HG03521 (cell line): ENCODE measurements at regions not wholly inside any gene's neighbourhood (a gene's known extent, or its start where the extent isn't known, plus 50 kb on each side); places are given as distances from the start of the nearest gene placed in this dataset.

ENCODE experiments used
- ATAC-seq: cut with Tn5 transposase; IDR thresholded peaks from one replicate; pipeline ENCODE4 v1.9.1; 2021; ENCODE audit warnings: mild to moderate bottlenecking, moderate library complexity; ENCODE audit not compliant: unreplicated experiment

DNA sequence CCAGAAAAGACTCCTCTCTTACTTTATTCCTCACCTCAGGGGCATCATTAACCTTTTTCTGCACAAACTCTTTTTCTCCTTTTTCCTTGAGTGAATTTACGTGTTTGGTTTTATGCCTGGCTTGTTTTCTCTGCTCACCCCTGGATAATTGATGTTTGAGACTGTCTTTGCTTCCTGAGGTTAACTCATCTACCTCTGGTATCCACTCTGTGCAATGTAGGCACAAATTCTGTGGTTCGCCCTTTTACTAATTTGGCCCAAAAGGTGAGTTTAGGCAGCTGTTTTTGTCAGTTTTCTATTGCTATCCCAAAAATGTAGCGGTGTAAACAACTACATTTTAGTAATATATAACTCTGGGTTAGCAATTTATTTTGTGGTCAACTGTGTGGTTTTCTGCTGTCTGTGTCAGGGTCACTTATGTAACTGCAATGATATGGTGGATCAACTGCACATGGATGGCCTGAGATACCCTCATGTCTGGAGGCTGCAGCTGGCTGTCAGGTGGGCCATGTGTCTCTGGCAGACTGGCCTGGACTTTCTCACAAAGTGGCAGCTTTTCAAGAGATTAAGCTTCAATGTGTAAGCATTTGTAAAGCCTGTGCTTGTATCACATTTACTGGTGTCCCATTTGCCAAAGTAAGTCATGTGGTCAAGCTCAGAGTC lies 329.7 kb downstream of the FSIP2 start:
- ATAC-seq: no peak

DNA sequence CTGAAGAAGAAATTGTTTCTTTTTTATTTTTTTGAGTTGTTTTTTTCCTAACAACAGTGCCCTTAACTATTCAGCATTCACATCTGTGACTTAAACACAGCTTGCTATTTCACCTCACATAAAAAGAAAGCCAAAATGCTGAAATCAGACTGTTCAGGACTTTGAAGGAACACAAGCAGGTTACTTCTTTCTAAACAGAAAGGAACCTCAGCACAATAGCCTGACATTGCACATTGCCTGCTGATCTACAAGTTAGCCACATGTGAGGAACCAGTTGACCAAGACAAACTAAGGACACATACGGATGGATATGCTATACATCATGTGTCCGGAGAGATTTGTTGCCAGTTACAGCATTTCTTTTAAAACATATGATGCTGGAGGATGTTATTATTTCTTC lies 331.1 kb downstream of the FSIP2 start:
- ATAC-seq: no peak

DNA sequence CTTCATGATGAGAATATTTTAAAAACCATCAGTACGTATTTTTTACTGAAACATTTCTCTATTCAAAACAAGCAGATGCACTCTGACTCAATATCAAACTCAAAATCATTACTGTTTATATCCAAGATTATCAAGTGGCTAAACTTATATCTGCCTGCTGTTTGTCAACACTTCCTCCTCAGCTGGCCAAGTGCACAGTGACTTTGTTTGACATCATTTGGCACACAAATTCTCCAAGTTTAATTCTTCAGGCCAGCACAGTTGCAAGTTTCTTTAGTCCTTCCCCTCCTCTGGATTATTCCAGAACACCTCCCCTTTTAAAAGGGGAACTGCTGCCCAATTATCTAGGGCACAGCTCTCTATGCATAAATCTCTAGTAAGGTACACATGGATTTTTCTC lies 346.6 kb downstream of the FSIP2 start:
- ATAC-seq: no peak

DNA sequence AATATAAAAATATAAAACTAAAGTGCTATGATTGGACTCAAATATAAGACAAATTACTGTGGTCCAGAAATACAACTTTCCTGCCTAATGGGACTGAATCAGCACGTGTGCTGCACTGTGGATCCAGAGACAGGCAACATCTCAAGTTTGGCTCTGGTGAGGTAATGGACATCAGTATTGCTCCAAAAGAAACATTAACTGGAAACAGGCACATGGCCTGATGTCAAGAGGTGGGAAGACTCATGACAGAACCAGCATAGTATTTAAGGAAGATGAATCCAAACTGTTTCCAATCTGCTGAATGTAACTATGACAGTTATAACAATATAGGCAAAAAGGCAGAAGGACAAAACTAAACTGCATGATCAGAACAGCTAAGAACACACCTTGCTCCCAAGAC lies 354.6 kb downstream of the FSIP2 start:
- ATAC-seq: no peak

DNA sequence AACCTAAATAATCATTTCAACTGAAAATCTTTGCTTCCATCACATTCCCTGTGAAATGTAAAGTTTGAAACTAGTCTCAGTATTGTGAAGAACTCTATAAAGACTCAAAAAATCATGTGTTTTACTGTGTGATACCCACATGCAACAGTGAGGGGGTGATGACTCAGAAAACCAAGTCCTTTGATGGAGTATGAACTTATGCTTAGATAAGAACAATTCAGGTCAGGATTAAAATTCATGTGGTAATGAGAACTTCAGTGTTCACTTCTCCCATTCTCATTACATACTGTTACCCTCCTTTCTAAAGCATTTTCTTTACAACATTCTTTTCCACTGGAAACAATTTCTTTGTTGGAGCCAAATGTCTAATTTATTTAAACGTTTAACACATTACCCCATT lies 360.2 kb downstream of the FSIP2 start:
- no peak for ATAC-seq

DNA sequence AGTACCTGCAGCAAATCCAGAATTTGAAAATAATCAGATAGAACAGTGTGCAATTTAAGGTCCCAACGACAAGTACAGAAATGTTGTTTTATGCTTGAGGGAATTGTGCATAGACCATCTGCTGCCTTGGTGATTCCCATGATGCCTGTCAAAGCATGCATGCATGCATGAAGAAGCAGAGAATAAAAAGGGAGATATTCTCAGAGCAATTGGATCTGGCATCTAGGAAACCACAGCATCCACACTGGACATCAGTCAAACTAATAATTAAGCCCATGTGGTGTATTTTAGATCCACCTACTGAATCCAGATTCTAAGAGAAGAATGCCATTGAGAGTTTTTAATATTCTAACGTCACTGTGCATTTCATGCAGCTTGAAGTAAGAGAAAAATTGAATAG lies 361.2 kb downstream of the FSIP2 start:
- no peak for ATAC-seq

DNA sequence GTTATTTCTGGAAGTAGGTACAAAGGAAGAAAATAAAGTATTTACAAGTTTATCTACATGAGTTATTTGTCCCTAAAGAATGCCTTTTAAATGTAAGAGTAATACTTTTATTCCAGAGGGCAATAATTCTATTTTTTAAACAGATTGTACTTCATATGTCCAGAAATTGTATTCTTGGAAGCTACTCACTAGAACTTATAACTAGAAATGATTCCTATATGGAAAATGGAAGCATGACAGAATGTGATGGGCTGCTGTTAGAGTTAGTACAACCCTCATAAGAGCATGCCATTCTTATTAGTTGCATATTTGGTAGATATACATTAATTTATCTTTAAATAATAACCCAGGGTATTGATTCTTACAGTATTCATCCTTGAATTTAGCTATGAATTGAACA lies 362.0 kb downstream of the FSIP2 start:
- ATAC-seq: no peak

DNA sequence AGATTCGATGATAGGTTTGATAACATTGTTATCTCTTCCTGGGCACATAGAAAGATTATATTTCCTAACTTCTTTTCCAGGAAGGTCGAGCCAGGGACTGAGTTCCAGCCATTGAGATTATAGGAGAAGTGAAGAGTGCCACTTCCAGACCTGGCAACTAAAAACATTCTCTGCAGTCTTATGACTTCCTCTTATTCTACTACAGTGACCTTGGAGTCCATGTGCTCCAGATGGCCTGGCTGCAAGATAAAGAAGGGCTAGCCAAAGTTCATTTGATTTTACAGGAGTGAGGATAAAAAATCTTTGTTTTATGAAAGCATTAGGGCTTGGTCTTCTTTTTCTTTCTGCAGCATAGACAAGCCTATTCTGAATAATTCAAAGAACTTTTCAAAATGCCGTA lies 363.0 kb downstream of the FSIP2 start:
- no peak for ATAC-seq

DNA sequence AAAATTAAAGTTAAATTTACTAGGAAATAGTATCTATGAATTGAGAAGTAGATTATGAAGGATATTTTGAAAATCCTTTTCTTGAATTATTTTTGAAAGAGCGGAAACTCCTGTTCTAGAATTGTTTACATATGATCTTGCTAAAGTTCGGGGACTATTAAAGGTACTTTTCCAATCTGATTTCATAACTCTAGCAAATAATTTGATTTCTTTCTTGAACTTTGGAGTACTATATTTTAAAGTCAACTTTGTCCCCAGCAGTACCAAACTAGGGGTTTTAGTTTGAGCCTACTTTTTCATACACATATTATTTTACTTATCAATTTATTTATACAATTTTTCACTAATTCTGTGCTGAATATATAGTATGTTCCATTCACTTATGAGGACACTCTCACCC lies 364.7 kb downstream of the FSIP2 start:
- no peak for ATAC-seq

DNA sequence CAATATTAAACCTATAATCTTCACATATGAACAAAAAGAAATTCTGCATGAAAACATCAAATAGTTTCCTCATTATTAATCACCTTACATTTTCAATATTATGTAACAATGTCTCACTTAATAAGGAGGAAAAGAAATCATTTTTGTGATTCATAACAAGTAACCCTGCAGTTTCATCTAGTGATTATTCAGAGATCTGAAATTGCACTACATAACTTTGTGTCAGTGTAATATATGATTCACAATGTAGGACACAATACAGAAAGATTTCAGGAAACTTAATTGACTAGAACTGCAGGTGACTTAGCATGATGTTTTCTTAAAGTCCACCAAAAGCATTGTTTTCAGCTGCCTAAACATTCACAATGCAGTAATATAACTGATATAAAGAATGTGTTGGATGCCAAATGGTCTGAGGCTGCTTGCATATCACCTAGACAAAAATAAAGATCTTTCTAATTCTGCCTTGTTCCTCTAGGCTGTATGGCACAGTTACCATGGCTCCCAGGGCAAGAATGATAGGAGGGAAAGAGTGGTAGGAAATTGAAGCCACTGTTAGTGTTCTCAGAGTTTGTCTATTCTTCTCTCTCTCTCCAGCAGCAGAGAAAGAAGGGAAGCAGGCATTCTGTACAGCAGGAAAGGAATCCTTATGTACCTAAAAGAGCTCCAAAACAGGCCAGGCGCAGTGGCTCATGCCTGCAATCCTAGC lies 366.6 kb downstream of the FSIP2 start:
- no peak for ATAC-seq

DNA sequence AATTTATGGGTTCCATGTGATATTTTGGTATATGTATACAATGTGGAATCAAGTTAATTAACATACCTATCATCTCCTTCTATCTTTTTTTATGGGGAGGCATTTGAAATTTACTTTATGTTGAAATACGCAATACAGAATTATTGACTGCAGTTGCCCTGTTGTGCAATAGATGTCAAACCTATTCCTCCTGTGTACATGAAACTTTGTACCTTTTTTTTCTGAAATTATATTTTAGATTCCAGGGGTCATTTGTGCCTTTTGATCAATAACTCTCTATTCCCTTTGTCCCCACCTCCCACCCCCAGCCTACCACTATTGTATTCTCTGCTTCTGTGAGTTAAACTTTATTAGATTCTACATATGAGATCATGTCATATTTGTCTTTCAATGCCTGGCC lies 369.9 kb downstream of the FSIP2 start:
- no peak for ATAC-seq

DNA sequence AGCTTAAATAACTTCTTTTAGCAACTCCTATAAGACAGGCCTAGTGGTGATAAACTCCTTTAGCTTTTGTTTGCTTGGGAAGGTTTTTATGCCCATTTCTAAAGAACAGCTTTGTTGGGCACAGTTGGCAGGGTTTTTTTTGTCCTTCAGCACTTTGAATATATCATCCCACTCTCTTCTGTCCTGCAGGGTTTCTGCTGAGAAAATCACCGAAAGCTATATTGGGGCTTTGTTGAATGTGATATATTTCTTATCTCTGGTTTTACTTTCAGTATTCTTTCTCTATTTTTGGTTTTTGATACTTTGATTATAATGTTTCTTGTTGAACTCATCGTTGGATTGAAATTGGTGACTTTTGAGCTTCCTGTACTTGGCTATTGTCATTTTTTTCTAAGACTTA lies 372.8 kb upstream of the ZC3H15 start:
- no peak for ATAC-seq

DNA sequence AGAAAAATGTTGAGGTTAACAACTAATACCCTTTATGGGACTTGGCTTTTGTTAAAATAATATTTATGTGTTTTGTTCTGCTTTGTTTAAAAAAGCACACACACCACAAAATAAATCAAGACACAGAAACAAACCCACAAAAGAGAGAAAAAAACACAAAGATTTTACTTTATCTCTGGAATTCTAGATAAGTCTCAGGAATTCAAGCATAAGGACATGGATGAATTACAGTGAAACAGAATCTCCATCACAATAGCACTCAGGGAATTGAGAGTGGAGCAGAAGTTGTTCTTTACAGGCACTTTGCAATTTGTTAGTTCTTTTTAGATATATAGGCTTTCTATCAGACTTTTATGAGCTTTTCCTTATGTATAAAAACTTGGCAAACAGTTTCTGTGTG lies 360.9 kb upstream of the ZC3H15 start:
- ATAC-seq: no peak

DNA sequence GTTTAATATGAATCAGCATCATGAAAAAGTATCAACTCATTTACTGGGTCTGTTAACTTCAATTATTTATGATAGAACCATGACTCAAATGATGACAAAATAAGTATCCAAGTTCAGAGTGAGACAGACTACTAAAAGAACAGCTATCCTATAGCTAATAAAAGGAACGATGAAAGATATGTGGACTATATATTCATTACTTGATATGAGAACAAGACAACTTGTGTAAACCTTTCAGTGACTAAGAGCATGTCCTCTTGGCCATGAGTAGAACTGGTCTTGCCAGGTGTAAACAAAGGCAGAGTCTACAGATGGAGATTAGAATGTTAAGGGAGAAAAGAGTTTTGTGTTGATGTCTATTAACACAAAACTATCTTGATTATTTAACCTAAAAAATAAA lies 360.4 kb upstream of the ZC3H15 start:
- no peak for ATAC-seq

DNA sequence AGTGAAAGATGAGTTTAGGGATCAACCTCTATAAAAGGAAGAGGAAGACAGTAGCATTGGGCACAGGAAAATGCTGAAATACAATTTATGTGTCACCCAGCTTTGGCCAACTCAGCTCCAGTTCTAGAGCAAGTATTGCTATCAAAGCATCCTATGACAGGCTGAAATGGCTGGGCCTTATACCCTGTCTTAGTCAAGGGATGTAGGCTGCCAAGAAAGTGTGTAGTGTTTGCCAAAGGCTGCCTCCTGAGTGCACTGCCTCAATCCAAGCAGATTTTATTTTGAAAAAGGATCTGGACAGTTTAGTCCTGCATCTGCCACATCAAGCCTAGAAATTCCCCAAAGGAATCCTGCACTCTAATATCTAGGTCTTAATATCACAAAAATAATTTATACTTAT lies 359.9 kb upstream of the ZC3H15 start:
- ATAC-seq: no peak

DNA sequence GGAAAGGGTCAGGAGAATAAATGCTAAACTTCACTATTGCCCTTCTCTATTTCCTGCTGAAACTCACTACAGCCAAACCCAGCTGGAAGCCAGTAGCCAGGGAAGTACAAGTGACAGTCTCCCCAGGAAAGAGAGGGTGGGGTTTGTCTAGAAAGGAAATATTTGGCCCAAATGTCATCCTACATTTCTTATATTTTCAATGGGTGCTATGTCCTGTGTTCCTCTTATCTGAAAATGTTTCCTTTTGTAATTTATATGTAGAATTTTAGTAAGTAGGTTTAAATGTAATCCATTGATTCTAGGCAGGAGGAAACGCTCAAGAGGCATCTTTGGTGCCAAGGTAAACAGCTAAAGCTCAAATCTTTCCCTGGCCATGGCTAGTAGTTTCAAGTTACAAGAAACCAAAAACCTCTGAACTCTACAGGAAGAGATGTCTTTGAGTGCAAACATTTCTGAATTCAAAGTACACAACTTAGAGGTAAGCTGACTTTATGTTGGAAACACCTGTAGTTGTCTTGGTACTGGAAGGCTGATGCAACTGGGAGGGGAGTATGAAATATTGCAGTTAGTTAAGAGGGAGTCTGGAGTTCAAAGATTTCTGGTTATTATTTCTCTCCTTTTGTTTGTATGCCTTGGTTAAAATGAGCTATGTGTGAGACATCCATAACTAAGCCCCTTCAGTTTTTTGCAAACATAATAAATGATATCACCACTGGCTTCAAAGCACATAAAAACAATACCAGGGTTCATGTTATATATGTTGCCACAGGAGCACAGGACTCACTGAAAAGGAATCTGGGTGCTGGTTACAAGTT lies 356.1 kb upstream of the ZC3H15 start:
- ATAC-seq: no peak

DNA sequence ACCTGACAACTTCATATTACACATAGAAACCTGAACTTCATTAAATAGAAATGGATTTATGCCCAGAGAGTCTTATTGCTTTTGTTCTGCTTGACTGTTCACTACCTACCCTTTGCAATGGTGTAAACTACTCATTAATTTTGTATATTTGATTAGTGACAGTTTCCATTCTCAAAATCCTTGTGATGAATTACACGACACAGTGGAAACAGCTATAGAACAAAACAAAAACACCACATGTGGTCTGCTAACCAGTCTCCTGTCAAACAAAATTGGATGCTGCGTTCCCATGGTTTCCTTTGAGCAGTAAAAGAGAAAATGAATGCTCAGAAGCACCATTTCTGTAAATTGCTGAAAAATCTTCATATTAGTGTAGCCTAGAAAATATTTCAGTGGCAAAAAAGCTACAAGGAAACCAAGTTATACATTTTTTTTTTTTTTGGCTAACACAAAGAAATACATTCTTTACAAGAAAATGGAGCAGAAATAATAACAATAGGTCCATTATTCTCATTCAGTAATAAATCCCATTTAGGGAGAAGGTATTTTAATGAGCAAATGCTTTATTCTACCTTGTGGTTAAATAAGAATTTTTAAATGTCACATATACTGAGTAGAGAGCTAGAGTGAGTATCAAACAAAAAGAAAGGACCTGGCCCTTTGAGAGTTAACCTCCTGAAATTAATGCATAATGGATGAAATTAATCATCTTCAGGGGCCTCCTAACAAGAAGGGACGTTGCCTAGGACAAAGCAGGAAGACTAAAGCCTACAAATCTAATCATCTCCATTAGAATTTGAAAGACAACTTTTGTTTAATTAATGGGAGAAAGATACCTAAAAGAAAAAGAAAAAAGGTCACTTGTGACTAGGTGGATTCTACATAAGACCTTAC lies 355.1 kb upstream of the ZC3H15 start:
- no peak for ATAC-seq

DNA sequence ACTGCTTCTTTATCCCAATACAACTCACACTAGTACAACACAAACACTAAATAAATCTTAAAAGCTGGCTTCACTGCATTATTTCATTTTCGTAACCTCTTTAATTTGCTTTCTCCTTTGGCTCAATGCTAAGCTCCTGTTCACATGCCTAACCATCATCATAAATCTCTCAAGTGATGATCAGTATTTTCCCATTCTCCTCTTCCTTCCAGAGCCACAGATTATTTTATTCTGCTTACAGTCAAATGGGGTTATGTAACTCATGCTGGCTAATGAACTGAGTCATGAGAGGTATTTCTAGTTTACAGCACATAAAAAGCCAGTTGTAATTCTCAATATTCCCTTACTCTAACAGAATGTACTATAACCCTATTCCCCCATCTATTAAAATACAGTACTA lies 350.4 kb upstream of the ZC3H15 start:
- no peak for ATAC-seq

DNA sequence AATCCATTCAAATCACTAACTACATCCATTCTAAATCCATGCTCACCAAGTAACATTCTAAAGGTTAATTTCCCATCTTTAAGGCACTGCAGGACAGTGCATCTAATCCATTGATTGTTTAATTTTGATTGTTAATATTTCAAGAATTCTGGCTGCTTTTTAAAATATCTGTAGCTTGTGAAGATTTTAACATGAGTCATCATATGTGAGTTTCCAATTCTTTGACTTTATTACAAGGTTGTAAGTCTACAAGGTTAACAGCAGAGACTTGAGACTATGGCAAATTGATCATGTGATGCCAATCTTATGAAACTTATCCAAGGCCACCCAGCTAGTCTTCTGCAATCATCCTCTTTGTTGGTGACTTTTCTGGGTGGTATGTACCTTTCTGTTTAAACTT lies 349.2 kb upstream of the ZC3H15 start:
- no peak for ATAC-seq

DNA sequence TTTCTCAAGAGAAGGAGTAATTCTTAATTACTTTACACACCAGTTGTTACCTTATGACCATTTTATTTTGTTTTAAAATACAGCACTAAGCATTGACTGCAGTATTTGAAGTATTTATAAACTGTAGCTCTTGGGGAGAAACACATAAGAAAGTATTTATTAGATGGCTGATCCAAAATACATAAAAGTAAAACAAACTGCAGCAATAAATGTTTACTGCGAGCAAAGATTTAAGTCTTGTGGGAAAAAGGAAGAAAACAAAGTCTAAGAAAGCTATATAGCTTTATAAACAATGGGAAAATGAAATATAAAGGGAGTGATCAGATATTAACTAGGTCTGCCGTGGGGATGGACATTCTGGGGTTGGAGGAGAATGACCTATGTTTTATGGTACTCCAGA lies 347.2 kb upstream of the ZC3H15 start:
- ATAC-seq: no peak

DNA sequence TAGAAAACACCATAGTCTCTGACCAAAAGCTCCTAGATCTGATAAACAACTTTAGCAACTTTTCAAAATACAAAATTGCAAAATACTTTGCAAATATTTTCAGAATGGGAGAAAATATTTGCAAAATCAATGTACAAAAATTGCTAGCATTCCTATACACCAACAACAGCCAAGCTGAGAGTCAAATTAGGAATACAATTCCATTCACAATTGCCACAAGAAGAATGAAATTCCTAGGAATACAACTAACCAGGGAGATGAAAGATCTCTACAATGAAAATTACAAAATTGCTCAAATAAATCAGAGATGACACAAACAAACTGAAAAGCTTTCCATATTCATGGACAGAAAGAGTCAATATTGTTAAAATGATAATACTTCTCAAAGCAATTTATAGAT lies 327.0 kb upstream of the ZC3H15 start:
- no peak for ATAC-seq
